ENCODE measurements at regions not wholly inside any gene's neighbourhood (a gene's known extent, or its start where the extent isn't known, plus 50 kb on each side); places are given as distances from the start of the nearest gene placed in this dataset.

GRCh38 chr6:163659803-163660202 lies 245.3 kb downstream of the QKI start:
- no TSS peak for BruUV-seq (replicated peaks)
- Histone ChIP-seq H3K27me3 (ENCODE audit: control insufficient read depth in 1 of 2, insufficient read depth in 2 of 2, low read length in 2 of 2) (peaks cover 0 to 7% of the 10 kb centered on the region in 2 experiments; a peak in 2 of 5 replicates), H3K9ac (ENCODE audit: insufficient read depth, low read depth, low read length) (no peak overlapping the region), H3K36me3 (replicated peaks in 1 of 2; ENCODE audit: control insufficient read depth in 1 of 2, insufficient read depth in 2 of 2, low read length in 2 of 2) (no peaks in the 10 kb centered on the region), H2AFZ (ENCODE audit: low read length) (no peak overlapping the region), H3K27ac (ENCODE audit: extremely low read length, insufficient read depth, low read length) (no peak overlapping the region), H3K4me1 (ENCODE audit: insufficient read depth, low read length) (no peaks in the 10 kb centered on the region), H3K79me2 (ENCODE audit: insufficient read depth, low read length) (no peaks in the 10 kb centered on the region), H3K4me3 (replicated peaks in 1 of 3; ENCODE audit: insufficient read depth in 1 of 3, low read depth in 2 of 3, low read length in 3 of 3) (no peak overlapping the region), H3K9me3 (ENCODE audit: low read length) (no peaks in the 10 kb centered on the region), H4K20me1 (ENCODE audit: insufficient read depth, low read length) (no peaks in the 10 kb centered on the region), H3K4me2 (ENCODE audit: low read depth, low read length) (no peak overlapping the region)
- CTCF ChIA-PET (ENCODE audit: low intra/inter-chr PET ratio, low total read pairs), result no interaction called here
- in situ Hi-C loops (cut with HindIII; ENCODE audit: extremely low pct_ligation_motif_present, low pct_unique_long_range_greater_than_20kb) (no loop called here), intact Hi-C loops (cut with micrococcal nuclease; ENCODE audit: unreplicated experiment) (no loop called here)
- no peak for FAIRE-seq
- POLR2A ChIA-PET, result no interaction called here
- no peak for ATAC-seq
- whole genome bisulfite sequencing (ENCODE audit: low lambda C conversion rate), result 3% methylated on average over 4 of the region's 4 CpGs
- no peak for TF ChIP-seq SP5 (CRISPR knock-in tag; IDR thresholded peaks at IDR 0.05; ENCODE audit: borderline replicate concordance, low read depth)
- TF ChIP-seq HNF4A (CRISPR knock-in tag; IDR thresholded peaks at IDR 0.05), result no peak
- no peak for TF ChIP-seq GZF1 (CRISPR knock-in tag; IDR thresholded peaks at IDR 0.05)
- no peak for TF ChIP-seq SUZ12 (IDR thresholded peaks at IDR 0.05; ENCODE audit: low read depth, low read length)
- TF ChIP-seq RARG (CRISPR knock-in tag; IDR thresholded peaks at IDR 0.05; ENCODE audit: low read depth), result no peak
- TF ChIP-seq ZNF10 (CRISPR knock-in tag; IDR thresholded peaks at IDR 0.05; ENCODE audit: borderline replicate concordance, low read depth), result no peak
- no peak for TF ChIP-seq ZNF703 (CRISPR knock-in tag; IDR thresholded peaks at IDR 0.05; ENCODE audit: borderline replicate concordance)
- no peak for TF ChIP-seq BRD4 (CRISPR knock-in tag; IDR thresholded peaks at IDR 0.05)
- DNase-seq (ENCODE audit: low spot score), result no peak

- intact Hi-C loops (cut with micrococcal nuclease; ENCODE audit: unreplicated experiment) (no loop called here), in situ Hi-C loops (cut with HindIII; ENCODE audit: extremely low pct_ligation_motif_present, low pct_unique_long_range_greater_than_20kb) (no loop called here)
- 22% methylated on average over 7 of the region's 7 CpGs for WGBS (ENCODE audit: low lambda C conversion rate)
- no peaks in the 10 kb centered on the region for H4K20me1 ChIP-seq (ENCODE audit: insufficient read depth, low read length)
- H3K27me3 ChIP-seq (ENCODE audit: control insufficient read depth in 1 of 2, insufficient read depth in 2 of 2, low read length in 2 of 2), result peaks cover 0 to 3% of the 10 kb centered on the region in 2 experiments; a peak in 2 of 5 replicates
- H2AFZ ChIP-seq (ENCODE audit: low read length), result no peak overlapping the region
- no TSS peak for BruUV-seq (replicated peaks)
- H3K36me3 ChIP-seq (replicated peaks in 1 of 2; ENCODE audit: control insufficient read depth in 1 of 2, insufficient read depth in 2 of 2, low read length in 2 of 2), result no peaks in the 10 kb centered on the region
- ATAC-seq, result peak; percentile 32; the same call in 1 of the 3 replicates
- H3K4me2 ChIP-seq (ENCODE audit: low read depth, low read length), result no peak overlapping the region
- TF ChIP-seq CSRNP2 (CRISPR knock-in tag; conservative IDR thresholded peaks at IDR 0.05; ENCODE audit: low read depth), result no peak
- no peak for TF ChIP-seq TFAP4 (IDR thresholded peaks at IDR 0.05; ENCODE audit: borderline replicate concordance, low read depth)
- TF ChIP-seq RFXANK (CRISPR knock-in tag; IDR thresholded peaks at IDR 0.05), result no peak
- no peak for TF ChIP-seq ZNF354B (CRISPR knock-in tag; IDR thresholded peaks at IDR 0.05)
- peak; percentile 37 for TF ChIP-seq MAFF (IDR thresholded peaks at IDR 0.05; ENCODE audit: low read depth, low read length)
- TF ChIP-seq MAFK (conservative IDR thresholded peaks at IDR 0.05 in 1 of 2, IDR thresholded peaks at IDR 0.05 in 1 of 2; ENCODE audit: low read length in 2 of 2), result peak; percentile 43 to 60; a peak in 3 of 4 replicates
- no peak for TF ChIP-seq EHMT2 (IDR thresholded peaks at IDR 0.05; ENCODE audit: borderline replicate concordance, low read depth, low read length)
- H3K4me1 ChIP-seq (ENCODE audit: insufficient read depth, low read length), result peaks cover 8% of the 10 kb centered on the region; the same call in 1 of the 2 replicates
- H3K9ac ChIP-seq (ENCODE audit: insufficient read depth, low read depth, low read length), result no peak overlapping the region
- no peak overlapping the region for H3K4me3 ChIP-seq (replicated peaks in 1 of 3; ENCODE audit: insufficient read depth in 1 of 3, low read depth in 2 of 3, low read length in 3 of 3)
- ChIA-PET CTCF (ENCODE audit: low intra/inter-chr PET ratio, low total read pairs) (no interaction called here), POLR2A (no interaction called here)
- DNase-seq (ENCODE audit: low spot score), result no peak
- H3K79me2 ChIP-seq (ENCODE audit: insufficient read depth, low read length), result no peaks in the 10 kb centered on the region
- no peak for FAIRE-seq
- H3K27ac ChIP-seq (ENCODE audit: extremely low read length, insufficient read depth, low read length), result no peak overlapping the region
- H3K9me3 ChIP-seq (ENCODE audit: low read length), result no peaks in the 10 kb centered on the region
Measured at GRCh38 chr6:163655217-163656121, 241.0 kb downstream of the QKI start.

Measured in HepG2 (cell line).